Liver (tissue), 8 donors: ENCODE measurements at regions not wholly inside any gene's neighbourhood (a gene's known extent, or its start where the extent isn't known, plus 50 kb on each side); places are given as distances from the start of the nearest gene placed in this dataset.
A peak's percentile ranks its signal among the peaks of the same experiment; 100 is the strongest.

ENCODE experiments used
- DNase-seq: peaks from one replicate; pipeline ENCODE4 v3.0.0-alpha.2; 2017; ENCODE audit warnings: low spot score
- H3K27ac ChIP-seq, 2 donors: one replicate each; pipeline ENCODE4 v1.7.0; 2013; ENCODE audit warnings: inconsistent platforms in 2 of 2, low read length in 2 of 2, control low read depth in 1 of 2, low read depth in 1 of 2, mild to moderate bottlenecking in 1 of 2
- H3K27me3 ChIP-seq, 4 donors: one replicate each; pipeline versions ENCODE4 v1.6.1 to v1.7.0; 2013; ENCODE audit warnings: low read length in 3 of 4, inconsistent platforms in 1 of 4, mild to moderate bottlenecking in 1 of 4, moderate library complexity in 1 of 4; ENCODE audit not compliant: control insufficient read depth in 4 of 4, insufficient read depth in 4 of 4
- H3K36me3 ChIP-seq, 4 donors: one replicate each; pipeline versions ENCODE4 v1.6.1 to v1.7.0; 2013; ENCODE audit warnings: low read length in 3 of 4, mild to moderate bottlenecking in 3 of 4, low read depth in 1 of 4, moderate library complexity in 1 of 4; ENCODE audit not compliant: control insufficient read depth in 4 of 4, insufficient read depth in 3 of 4
- H3K4me1 ChIP-seq, 4 donors: one replicate each; pipeline versions ENCODE4 v1.6.1 to v1.7.0; 2013; ENCODE audit warnings: low read length in 3 of 4, mild to moderate bottlenecking in 3 of 4, moderate library complexity in 1 of 4; ENCODE audit not compliant: control insufficient read depth in 4 of 4, insufficient read depth in 4 of 4
- H3K4me3 ChIP-seq, 3 donors: one replicate each; pipeline versions ENCODE4 v1.6.1 to v1.7.0; 2013; ENCODE audit warnings: low read length in 3 of 3, control low read depth in 1 of 3, low read depth in 1 of 3, mild to moderate bottlenecking in 1 of 3
- H3K9ac ChIP-seq, 2 donors: one replicate each; pipeline ENCODE4 v1.7.0; 2013; ENCODE audit warnings: low read length in 2 of 2, mild to moderate bottlenecking in 2 of 2, moderate library complexity in 2 of 2, control low read depth in 1 of 2, low read depth in 1 of 2
- H3K9me3 ChIP-seq, 4 donors: one replicate each; pipeline versions ENCODE4 v1.6.1 to v1.7.0; 2013; ENCODE audit warnings: low read length in 3 of 4; ENCODE audit not compliant: control insufficient read depth in 4 of 4
- ATF3 ChIP-seq: IDR thresholded peaks from 2 replicates; pipeline ENCODE4 v1.6.1; 2016; ENCODE audit warnings: antibody characterized with exemption
- CTCF ChIP-seq: fragments of 150-350 bp; IDR thresholded peaks from 2 replicates; pipeline ENCODE4 v1.5.1; 2017; ENCODE audit warnings: improper control_type of control experiment, low read depth, low read length; ENCODE audit not compliant: missing input control
- EGR1 ChIP-seq, 2 donors: IDR thresholded peaks; 2 replicates each; pipeline ENCODE4 v1.6.1; 2016 to 2018; ENCODE audit warnings: antibody characterized with exemption in 2 of 2, low read depth in 2 of 2
- FOXA1 ChIP-seq: IDR thresholded peaks from 2 replicates; pipeline ENCODE4 v1.6.1; 2016; ENCODE audit warnings: antibody characterized with exemption
- GABPA ChIP-seq, 2 donors: IDR thresholded peaks in 1 of 2; conservative IDR thresholded peaks in 1 of 2; 2 replicates each; pipeline ENCODE4 v1.6.1; 2016; ENCODE audit warnings: antibody characterized with exemption in 2 of 2, mild to moderate bottlenecking in 1 of 2, moderate library complexity in 1 of 2
- HNF4A ChIP-seq, 2 donors: conservative IDR thresholded peaks; 2 replicates each; pipeline ENCODE4 v1.6.1; 2016; ENCODE audit warnings: antibody characterized with exemption in 2 of 2, mild to moderate bottlenecking in 2 of 2
- HNF4G ChIP-seq: IDR thresholded peaks from 2 replicates; pipeline ENCODE4 v1.6.1; 2016; ENCODE audit warnings: antibody characterized with exemption
- JUND ChIP-seq, 2 donors: IDR thresholded peaks; 2 replicates each; pipeline ENCODE4 v1.6.1; 2016; ENCODE audit warnings: antibody characterized with exemption in 2 of 2
- MAX ChIP-seq: IDR thresholded peaks from 2 replicates; pipeline ENCODE4 v1.6.1; 2016; ENCODE audit warnings: antibody characterized with exemption
- NR2F2 ChIP-seq: IDR thresholded peaks from 2 replicates; pipeline ENCODE4 v1.6.1; 2016; ENCODE audit warnings: antibody characterized with exemption
- RAD21 ChIP-seq, 2 donors: IDR thresholded peaks; 2 replicates each; pipeline ENCODE4 v1.6.1; 2016; ENCODE audit warnings: antibody characterized with exemption in 2 of 2, mild to moderate bottlenecking in 2 of 2
- RXRA ChIP-seq, 2 donors: IDR thresholded peaks; 2 replicates each; pipeline ENCODE4 v1.6.1; 2017 to 2018; ENCODE audit warnings: antibody characterized with exemption in 2 of 2, mild to moderate bottlenecking in 1 of 2
- SP1 ChIP-seq: IDR thresholded peaks from 2 replicates; pipeline ENCODE4 v1.6.1; 2018; ENCODE audit warnings: antibody characterized with exemption, mild to moderate bottlenecking
- YY1 ChIP-seq: IDR thresholded peaks from 2 replicates; pipeline ENCODE4 v1.6.1; 2016; ENCODE audit warnings: antibody characterized with exemption, mild to moderate bottlenecking
- ZBTB33 ChIP-seq: IDR thresholded peaks from 2 replicates; pipeline ENCODE4 v1.6.1; 2016; ENCODE audit warnings: antibody characterized with exemption
- WGBS: extraction: QIAGEN DNeasy Blood & Tissue Kit; methylation state at CpG from one replicate; pipeline ENCODE4 v1.1.7; 2013; 5-methylcytosine and 5-hydroxymethylcytosine counted together
- donor health status: healthy.
- donor health status: healthy.
- donor health status: healthy.
- donor health status: healthy.
- donor health status: healthy.

GRCh38 chr20:40159276-40159675 is 529.8 kb downstream of the MAFB start:
- no peaks in the 10 kb centered on the region for H3K9me3 ChIP-seq
- H3K4me3 ChIP-seq = no peak overlapping the region
- H3K36me3 ChIP-seq = no peaks in the 10 kb centered on the region
- no peaks in the 10 kb centered on the region for H3K27me3 ChIP-seq
- WGBS = 91% methylated on average over 5 of the region's 5 CpGs
- H3K9ac ChIP-seq = no peak overlapping the region
- H3K27ac ChIP-seq = no peak overlapping the region
- TF ChIP-seq YY1 = no peak
- no peak for TF ChIP-seq JUND (IDR thresholded peaks at IDR 0.05)
- TF ChIP-seq MAX = no peak
- TF ChIP-seq ZBTB33 = no peak
- TF ChIP-seq HNF4G = no peak
- TF ChIP-seq NR2F2 = no peak
- TF ChIP-seq CTCF = no peak
- no peak for TF ChIP-seq FOXA1
- no peak for TF ChIP-seq RXRA (IDR thresholded peaks at IDR 0.05)
- TF ChIP-seq ATF3 = no peak
- DNase-seq = no peak
- H3K4me1 ChIP-seq = peaks cover 0 to 11% (median 0%) of the 10 kb centered on the region in 4 donors

GRCh38 chr20:40156600-40157317 is 532.3 kb downstream of the MAFB start:
- Histone ChIP-seq H3K9ac (peak overlapping the region in 1 of 2 donors; percentile 41), H3K4me1 (peaks cover 0 to 11% (median 0%) of the 10 kb centered on the region in 4 donors), H3K27me3 (no peaks in the 10 kb centered on the region), H3K36me3 (no peaks in the 10 kb centered on the region), H3K9me3 (no peaks in the 10 kb centered on the region), H3K27ac (no peak overlapping the region), H3K4me3 (no peak overlapping the region)
- TF ChIP-seq YY1 (no peak), JUND (IDR thresholded peaks at IDR 0.05) (peak; percentile 60 to 82), HNF4A (conservative IDR thresholded peaks at IDR 0.05) (peak; percentile 84 to 87), RXRA (IDR thresholded peaks at IDR 0.05) (peak; percentile 21 to 60), RAD21 (IDR thresholded peaks at IDR 0.05) (peak; percentile 12 to 27), GABPA (IDR thresholded peaks at IDR 0.05 in 1 of 2, conservative IDR thresholded peaks at IDR 0.05 in 1 of 2) (no peak), NR2F2 (no peak), HNF4G (peak; percentile 39), SP1 (peak; percentile 57), EGR1 (IDR thresholded peaks at IDR 0.05; ENCODE audit: low read depth in 2 of 2) (peak in 1 of 2 donors; percentile 21), FOXA1 (no peak)
- 34% methylated on average over 4 of the region's 4 CpGs for WGBS
- DNase-seq = no peak
